GM12878 (cell line): ENCODE measurements at regions not wholly inside any gene's neighbourhood (a gene's known extent, or its start where the extent isn't known, plus 50 kb on each side); places are given as distances from the start of the nearest gene placed in this dataset.

ENCODE experiments used
- ATAC-seq: fragments of 200-7000 bp; cut with Tn5 transposase; 3 replicates; pipeline ENCODE4 v1.9.1; 2020; ENCODE audit warnings: mild to moderate bottlenecking, moderate library complexity
- BruUV-seq: library from RNA; stranded (reverse); fragments of 400-500 nt; replicated peaks from 2 replicates; lab custom pipeline; 2021; lab: Mats Ljungman, UMichigan
- CTCF ChIA-PET: fragments of 300-600 bp; sonication (Branson Sonifier 250); formaldehyde crosslinking; extraction: SDS; loops from one replicate; lab custom pipeline; 2021; ENCODE audit warnings: inconsistent platforms; lab: Yijun Ruan, JAX
- POLR2A ChIA-PET: fragments of 350-600 bp; formaldehyde crosslinking; extraction: SDS; loops from one replicate; lab custom pipeline; 2021; ENCODE audit warnings: inconsistent platforms; lab: Charles Lee
- RAD21 ChIA-PET: fragments of 300-600 bp; sonication (Branson Sonifier 250); formaldehyde crosslinking; loops from one replicate; lab custom pipeline; 2023; ENCODE audit warnings: antibody characterized with exemption; ENCODE audit not compliant: unreplicated experiment; lab: Charles Lee
- SMC1A ChIA-PET: fragments of 300-600 bp; sonication (Branson Sonifier 250); formaldehyde crosslinking; loops from one replicate; lab custom pipeline; 2023; ENCODE audit not compliant: unreplicated experiment, uncharacterized antibody; lab: Charles Lee
- DNase-seq: peaks from one replicate; pipeline ENCODE4 v3.0.0-alpha.2; 2011; ENCODE audit warnings: low read depth, low spot score
- FAIRE-seq: peaks from 3 replicates; lab custom pipeline; 2011; peaks lifted over from hg19 to GRCh38; lab: Jason Lieb, UNC
- H2AFZ ChIP-seq: 2 replicates; pipeline ENCODE4 v1.6.0; 2011; ENCODE audit warnings: low read depth, low read length, control low read depth; ENCODE audit not compliant: control insufficient read depth
- H3K27ac ChIP-seq: 2 replicates; pipeline ENCODE4 v1.5.1; 2011; ENCODE audit warnings: control low read depth; ENCODE audit not compliant: control insufficient read depth, insufficient read depth
- H3K27me3 ChIP-seq, 2 experiments: replicated peaks in 1 of 2; 2 replicates each; pipeline versions ENCODE4 v1.6.0 to v1.6.1; 2011; ENCODE audit warnings: low read length in 1 of 2; ENCODE audit not compliant: control insufficient read depth in 2 of 2, insufficient read depth in 2 of 2
- H3K36me3 ChIP-seq, 2 experiments: 2 replicates each; pipeline ENCODE4 v1.5.1; 2011; ENCODE audit warnings: low read length in 1 of 2; ENCODE audit not compliant: control insufficient read depth in 2 of 2, insufficient read depth in 2 of 2
- H3K4me1 ChIP-seq: 2 replicates; pipeline ENCODE4 v1.6.1; 2011; ENCODE audit warnings: mild to moderate bottlenecking, low read length, moderate library complexity, mixed read lengths; ENCODE audit not compliant: control insufficient read depth, insufficient read depth
- H3K4me2 ChIP-seq: 2 replicates; pipeline ENCODE4 v1.6.0; 2011; ENCODE audit warnings: control low read depth; ENCODE audit not compliant: control insufficient read depth, insufficient read depth
- H3K4me3 ChIP-seq: fragments of 200-600 bp; sonication (generic); 2 replicates; pipeline ENCODE4 v1.5.1; 2016
- H3K79me2 ChIP-seq: 2 replicates; pipeline ENCODE4 v1.6.0; 2011; ENCODE audit warnings: low read length; ENCODE audit not compliant: control insufficient read depth, insufficient read depth
- H3K9ac ChIP-seq: 2 replicates; pipeline ENCODE4 v1.8.0; 2011; ENCODE audit warnings: low read length, control low read depth, mixed read lengths; ENCODE audit not compliant: control insufficient read depth, insufficient read depth
- H3K9me3 ChIP-seq: replicated peaks from 3 replicates; pipeline ENCODE4 v1.5.1; 2011; ENCODE audit warnings: mild to moderate bottlenecking, low read length; ENCODE audit not compliant: control insufficient read depth, insufficient read depth
- H4K20me1 ChIP-seq: 2 replicates; pipeline ENCODE4 v1.6.0; 2011; ENCODE audit not compliant: control insufficient read depth, insufficient read depth
- CBX3 ChIP-seq: fragments of 200-600 bp; sonication (generic); IDR thresholded peaks from 2 replicates; pipeline ENCODE4 v1.6.1; 2016; ENCODE audit warnings: low read depth, borderline replicate concordance
- KDM1A ChIP-seq: fragments of 200-600 bp; sonication (generic); IDR thresholded peaks from 2 replicates; pipeline ENCODE4 v1.6.1; 2016; ENCODE audit warnings: borderline replicate concordance
- MTA2 ChIP-seq: fragments of 450-650 bp; IDR thresholded peaks from 2 replicates; pipeline ENCODE4 v1.6.1; 2016; ENCODE audit warnings: low read depth, mild to moderate bottlenecking, moderate library complexity
- NR2C2 ChIP-seq: IDR thresholded peaks from 2 replicates; pipeline ENCODE4 v1.6.1; 2011; ENCODE audit warnings: borderline replicate concordance, low read depth; ENCODE audit not compliant: control insufficient read depth, insufficient read length
- RAD51 ChIP-seq: fragments of 450-650 bp; IDR thresholded peaks from 2 replicates; pipeline ENCODE4 v1.6.1; 2016; ENCODE audit warnings: moderate library complexity, mild to moderate bottlenecking, inconsistent platforms
- RB1 ChIP-seq: fragments of 450-650 bp; formaldehyde crosslinking; IDR thresholded peaks from 2 replicates; pipeline ENCODE4 v1.6.1; 2017; ENCODE audit warnings: mild to moderate bottlenecking, borderline replicate concordance
- RCOR1 ChIP-seq: conservative IDR thresholded peaks from 2 replicates; pipeline ENCODE4 v1.6.1; 2012; ENCODE audit warnings: low read depth, low read length, improper control_type of control experiment
- SMC3 ChIP-seq: IDR thresholded peaks from 2 replicates; pipeline ENCODE4 v1.6.1; 2011; ENCODE audit warnings: low read length, improper control_type of control experiment, borderline replicate concordance
- SP1 ChIP-seq: IDR thresholded peaks from one replicate; pipeline ENCODE4 v1.6.1; 2011; ENCODE audit warnings: low read depth, low read length
- STAT1 ChIP-seq: fragments of 450-650 bp; conservative IDR thresholded peaks from 2 replicates; pipeline ENCODE4 v1.6.1; 2014; ENCODE audit warnings: antibody characterized with exemption, mild to moderate bottlenecking
- TCF12 ChIP-seq: IDR thresholded peaks from 2 replicates; pipeline ENCODE4 v1.6.1; 2011; ENCODE audit warnings: low read depth, mild to moderate bottlenecking, low read length
- TCF7 ChIP-seq: IDR thresholded peaks from 2 replicates; pipeline ENCODE4 v1.6.1; 2014; ENCODE audit warnings: antibody characterized with exemption, borderline replicate concordance
- ZNF207 ChIP-seq: fragments of 450-650 bp; IDR thresholded peaks from 2 replicates; pipeline ENCODE4 v1.6.1; 2014; ENCODE audit warnings: antibody characterized with exemption, mild to moderate bottlenecking, borderline replicate concordance
- ZNF622 ChIP-seq: fragments of 450-650 bp; IDR thresholded peaks from 2 replicates; pipeline ENCODE4 v1.6.1; 2017; ENCODE audit warnings: mild to moderate bottlenecking, inconsistent platforms
- ZZZ3 ChIP-seq: IDR thresholded peaks from 2 replicates; pipeline ENCODE4 v1.6.1; 2011; ENCODE audit warnings: low read depth; ENCODE audit not compliant: control insufficient read depth, insufficient read length
- WGBS: methylation state at CpG from one replicate; pipeline ENCODE4 v1.1.6; 2016; ENCODE audit warnings: low lambda C conversion rate; ENCODE audit not compliant: insufficient replicate concordance, insufficient coverage; ENCODE audit errors: missing lambda C conversion rate; 5-methylcytosine and 5-hydroxymethylcytosine counted together
- in situ Hi-C: fragments of 300-500 bp; cut with MboI; formaldehyde crosslinking; loops from 9 replicates; pipeline ENCODE4 v1.14.3; 2018; ENCODE audit warnings: mixed read lengths
- intact Hi-C: fragments of 100-400 bp; cut with micrococcal nuclease; formaldehyde crosslinking; loops from one replicate; pipeline ENCODE4 v1.14.2; 2022; ENCODE audit not compliant: unreplicated experiment
- TF ChIP-seq, protein P1 (sequence below): IDR thresholded peaks from 2 replicates; pipeline ENCODE4 v1.6.1; 2012; ENCODE audit warnings: low read length, inconsistent platforms
- TF ChIP-seq, protein P2 (sequence below): IDR thresholded peaks from 2 replicates; pipeline ENCODE4 v1.6.1; 2011; ENCODE audit warnings: mild to moderate bottlenecking, low read depth, low read length, moderate library complexity; ENCODE audit not compliant: insufficient replicate concordance

GRCh38 chr2:220040346-220040745 is 412.9 kb downstream of the SLC4A3 start:
- no peak overlapping the region for H3K9ac ChIP-seq
- no peaks in the 10 kb centered on the region for H3K4me1 ChIP-seq
- SMC1A ChIA-PET, result no interaction called here
- ATAC-seq, result no peak
- no TSS peak for BruUV-seq
- RAD21 ChIA-PET, result no interaction called here
- FAIRE-seq, result no peak
- no peak overlapping the region for H3K4me2 ChIP-seq
- no peak overlapping the region for H3K4me3 ChIP-seq
- H3K27ac ChIP-seq, result no peak overlapping the region
- no peak for DNase-seq
- H3K36me3 ChIP-seq, result no peaks in the 10 kb centered on the region
- POLR2A ChIA-PET, result no interaction called here
- in situ Hi-C loops, result no loop called here
- no peaks in the 10 kb centered on the region for H3K79me2 ChIP-seq
- no peaks in the 10 kb centered on the region for H4K20me1 ChIP-seq
- WGBS, result 30% methylated on average over 5 of the region's 5 CpGs
- intact Hi-C loops, result no loop called here
- TF ChIP-seq ZNF622 (no peak), TCF12 (no peak), NR2C2 (no peak), TCF7 (no peak), SMC3 (no peak), SP1 (no peak), RAD51 (no peak), RCOR1 (no peak), CBX3 (no peak), MTA2 (no peak), ZZZ3 (no peak), ZNF207 (no peak), STAT1 (no peak), KDM1A (no peak), RB1 (no peak)
- TF ChIP-seq, protein P1, sequence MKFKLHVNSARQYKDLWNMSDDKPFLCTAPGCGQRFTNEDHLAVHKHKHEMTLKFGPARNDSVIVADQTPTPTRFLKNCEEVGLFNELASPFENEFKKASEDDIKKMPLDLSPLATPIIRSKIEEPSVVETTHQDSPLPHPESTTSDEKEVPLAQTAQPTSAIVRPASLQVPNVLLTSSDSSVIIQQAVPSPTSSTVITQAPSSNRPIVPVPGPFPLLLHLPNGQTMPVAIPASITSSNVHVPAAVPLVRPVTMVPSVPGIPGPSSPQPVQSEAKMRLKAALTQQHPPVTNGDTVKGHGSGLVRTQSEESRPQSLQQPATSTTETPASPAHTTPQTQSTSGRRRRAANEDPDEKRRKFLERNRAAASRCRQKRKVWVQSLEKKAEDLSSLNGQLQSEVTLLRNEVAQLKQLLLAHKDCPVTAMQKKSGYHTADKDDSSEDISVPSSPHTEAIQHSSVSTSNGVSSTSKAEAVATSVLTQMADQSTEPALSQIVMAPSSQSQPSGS, result no peak
- TF ChIP-seq, protein P2, sequence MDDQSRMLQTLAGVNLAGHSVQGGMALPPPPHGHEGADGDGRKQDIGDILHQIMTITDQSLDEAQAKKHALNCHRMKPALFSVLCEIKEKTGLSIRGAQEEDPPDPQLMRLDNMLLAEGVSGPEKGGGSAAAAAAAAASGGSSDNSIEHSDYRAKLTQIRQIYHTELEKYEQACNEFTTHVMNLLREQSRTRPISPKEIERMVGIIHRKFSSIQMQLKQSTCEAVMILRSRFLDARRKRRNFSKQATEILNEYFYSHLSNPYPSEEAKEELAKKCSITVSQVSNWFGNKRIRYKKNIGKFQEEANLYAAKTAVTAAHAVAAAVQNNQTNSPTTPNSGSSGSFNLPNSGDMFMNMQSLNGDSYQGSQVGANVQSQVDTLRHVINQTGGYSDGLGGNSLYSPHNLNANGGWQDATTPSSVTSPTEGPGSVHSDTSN, result no peak
- H3K9me3 ChIP-seq, result no peaks in the 10 kb centered on the region
- no peaks in the 10 kb centered on the region; a peak in 2 of 4 replicates for H3K27me3 ChIP-seq
- CTCF ChIA-PET, result no interaction called here
- H2AFZ ChIP-seq, result no peak overlapping the region
